ENCODE measurements at regions not wholly inside any gene's neighbourhood (a gene's known extent, or its start where the extent isn't known, plus 50 kb on each side); places are given as distances from the start of the nearest gene placed in this dataset.

- TF ChIP-seq POLR2A (IDR thresholded peaks at IDR 0.05) (no peak), CTCF (IDR thresholded peaks at IDR 0.05) (no peak), POLR2AphosphoS5 (IDR thresholded peaks at IDR 0.05) (no peak), EP300 (IDR thresholded peaks at IDR 0.05) (no peak)
These were observed 80.2 kb downstream of the ATOH1 start for GRCh38 chr4:93908778-93909177.

All from suprapubic skin (tissue), 4 donors.